Natural killer cell (primary cell): ENCODE measurements at regions not wholly inside any gene's neighbourhood (a gene's known extent, or its start where the extent isn't known, plus 50 kb on each side); places are given as distances from the start of the nearest gene placed in this dataset.

Source experiments
- ATAC-seq, 3 donors: fragments of 150-1000 bp in 2 of 3; fragments of 200-7000 bp in 1 of 3; cut with Tn5 transposase; 1 replicate in 1 of 3; 2 replicates in 2 of 3; pipeline ENCODE4 v1.10.0; 2021; ENCODE audit warnings: mild to moderate bottlenecking in 2 of 3, moderate library complexity in 2 of 3
- DNase-seq, 2 donors: peaks; one replicate each; pipeline versions ENCODE4 v3.0.0 to v3.0.0-alpha.2; 2013 to 2021; ENCODE audit warnings: mixed read lengths in 1 of 2
- H3K27ac ChIP-seq: one replicate; pipeline ENCODE4 v1.5.1; 2013; ENCODE audit warnings: mild to moderate bottlenecking, low read length
- H3K27me3 ChIP-seq: one replicate; pipeline ENCODE4 v1.6.1; 2013; ENCODE audit warnings: low read length; ENCODE audit not compliant: control insufficient read depth, insufficient read depth
- H3K36me3 ChIP-seq: one replicate; pipeline ENCODE4 v1.6.1; 2013; ENCODE audit warnings: low read length; ENCODE audit not compliant: control insufficient read depth, insufficient read depth
- H3K4me1 ChIP-seq: one replicate; pipeline ENCODE4 v1.6.1; 2013; ENCODE audit warnings: low read length; ENCODE audit not compliant: control insufficient read depth, insufficient read depth
- H3K4me3 ChIP-seq: one replicate; pipeline ENCODE4 v1.5.1; 2013; ENCODE audit warnings: low read length
- H3K9me3 ChIP-seq: one replicate; pipeline ENCODE4 v1.6.1; 2013; ENCODE audit warnings: low read length; ENCODE audit not compliant: control insufficient read depth, insufficient read depth
- H3K27ac Mint-ChIP-seq, 2 donors: one replicate each; pipeline ENCODE4 v1.8.0; 2022; ENCODE audit warnings: mild to moderate bottlenecking in 2 of 2, mixed read lengths in 2 of 2, moderate library complexity in 1 of 2
- H3K27me3 Mint-ChIP-seq, 2 donors: one replicate each; pipeline ENCODE4 v1.8.0; 2022; ENCODE audit warnings: low read depth in 2 of 2, mixed read lengths in 2 of 2
- H3K36me3 Mint-ChIP-seq: one replicate; pipeline ENCODE4 v1.8.0; 2022; ENCODE audit warnings: mixed read lengths
- H3K4me1 Mint-ChIP-seq, 2 donors: one replicate each; pipeline ENCODE4 v1.8.0; 2022; ENCODE audit warnings: mixed read lengths in 2 of 2
- H3K4me3 Mint-ChIP-seq: one replicate; pipeline ENCODE4 v1.8.0; 2022; ENCODE audit warnings: mild to moderate bottlenecking, moderate library complexity, mixed read lengths
- H3K9me3 Mint-ChIP-seq, 2 donors: one replicate each; pipeline ENCODE4 v1.8.0; 2022; ENCODE audit warnings: mixed read lengths in 2 of 2
- CTCF ChIP-seq: fragments of 200-600 bp; IDR thresholded peaks from one replicate; pipeline ENCODE4 v1.8.0; 2022; ENCODE audit warnings: antibody characterized with exemption
- WGBS: methylation state at CpG from one replicate; pipeline ENCODE4 v1.1.7; 2013; ENCODE audit warnings: missing lambda C conversion rate; ENCODE audit not compliant: insufficient coverage; 5-methylcytosine and 5-hydroxymethylcytosine counted together
- intact Hi-C: fragments of 100-400 bp; cut with micrococcal nuclease; formaldehyde crosslinking; loops from one replicate; pipeline ENCODE4 v1.14.2; 2022

- Histone ChIP-seq H3K36me3 (no peaks in the 10 kb centered on the region), H3K27ac (no peak overlapping the region), H3K9me3 (no peaks in the 10 kb centered on the region), H3K4me1 (peaks cover 20% of the 10 kb centered on the region), H3K27me3 (no peaks in the 10 kb centered on the region), H3K4me3 (no peak overlapping the region)
- no peaks in the 10 kb centered on the region for H3K36me3 Mint-ChIP-seq
- DNase-seq (no peak), ATAC-seq (no peak)
- TF ChIP-seq CTCF: no peak
- H3K27me3 Mint-ChIP-seq: no peaks in the 10 kb centered on the region
- no peak overlapping the region for H3K4me3 Mint-ChIP-seq
- peak overlapping the region; percentile 1 to 55 for H3K27ac Mint-ChIP-seq
- H3K4me1 Mint-ChIP-seq: peaks cover 35 to 43% of the 10 kb centered on the region in 2 donors
- intact Hi-C loops: no loop called here
- WGBS: 96% methylated on average over 7 of the region's 7 CpGs
- H3K9me3 Mint-ChIP-seq: peaks cover 0 to 2% of the 10 kb centered on the region in 2 donors
Measured at GRCh38 chr3:171977441-171977840, 61.9 kb upstream of the FNDC3B start.

- no peaks in the 10 kb centered on the region for H3K27me3 Mint-ChIP-seq
- Histone ChIP-seq H3K4me1 (peaks cover 24% of the 10 kb centered on the region), H3K36me3 (no peaks in the 10 kb centered on the region), H3K4me3 (no peak overlapping the region), H3K27me3 (no peaks in the 10 kb centered on the region), H3K27ac (no peak overlapping the region), H3K9me3 (no peaks in the 10 kb centered on the region)
- H3K4me3 Mint-ChIP-seq: no peak overlapping the region
- intact Hi-C loops: no loop called here
- peaks cover 35 to 45% of the 10 kb centered on the region in 2 donors for H3K4me1 Mint-ChIP-seq
- no peak for TF ChIP-seq CTCF
- H3K27ac Mint-ChIP-seq: peak overlapping the region; percentile 1 to 55
- DNase-seq (no peak), ATAC-seq (peak in 1 of 3 donors; percentile 65)
- no peaks in the 10 kb centered on the region for H3K36me3 Mint-ChIP-seq
- WGBS: no CpG with 5 or more reads among the region's 2 CpGs
- peaks cover 0 to 2% of the 10 kb centered on the region in 2 donors for H3K9me3 Mint-ChIP-seq
Measured at GRCh38 chr3:171977860-171978259, 61.5 kb upstream of the FNDC3B start.

GRCh38 chr3:171978390-171978789 is 61.0 kb upstream of the FNDC3B start:
- Histone ChIP-seq H3K36me3 (no peaks in the 10 kb centered on the region), H3K27me3 (no peaks in the 10 kb centered on the region), H3K9me3 (no peaks in the 10 kb centered on the region), H3K27ac (no peak overlapping the region), H3K4me1 (peaks cover 24% of the 10 kb centered on the region), H3K4me3 (no peak overlapping the region)
- Mint-ChIP-seq H3K4me3 (no peak overlapping the region), H3K27ac (peak overlapping the region; percentile 1 to 55), H3K36me3 (no peaks in the 10 kb centered on the region), H3K4me1 (peaks cover 35 to 48% of the 10 kb centered on the region in 2 donors), H3K9me3 (peaks cover 0 to 2% of the 10 kb centered on the region in 2 donors), H3K27me3 (no peaks in the 10 kb centered on the region)
- intact Hi-C loops: no loop called here
- 97% methylated on average over 5 of the region's 5 CpGs for WGBS
- TF ChIP-seq CTCF: no peak
- DNase-seq (no peak), ATAC-seq (no peak)

- H3K36me3 Mint-ChIP-seq: no peaks in the 10 kb centered on the region
- WGBS: over 99% methylated on average over 8 of the region's 8 CpGs
- no peak overlapping the region for H3K27ac ChIP-seq
- H3K9me3 ChIP-seq: no peaks in the 10 kb centered on the region
- H3K27me3 ChIP-seq: no peaks in the 10 kb centered on the region
- H3K27me3 Mint-ChIP-seq: no peaks in the 10 kb centered on the region
- H3K4me1 ChIP-seq: peaks cover 24% of the 10 kb centered on the region
- DNase-seq (no peak), ATAC-seq (no peak)
- H3K9me3 Mint-ChIP-seq: peaks cover 0 to 2% of the 10 kb centered on the region in 2 donors
- H3K27ac Mint-ChIP-seq: peak overlapping the region in 1 of 2 donors; percentile 88
- H3K4me3 Mint-ChIP-seq: no peak overlapping the region
- H3K4me1 Mint-ChIP-seq: peaks cover 35 to 48% of the 10 kb centered on the region in 2 donors
- no peak overlapping the region for H3K4me3 ChIP-seq
- intact Hi-C loops: no loop called here
- H3K36me3 ChIP-seq: no peaks in the 10 kb centered on the region
- TF ChIP-seq CTCF: no peak
Measured at GRCh38 chr3:171979081-171979480, 60.3 kb upstream of the FNDC3B start.
